ENCODE measurements at regions not wholly inside any gene's neighbourhood (a gene's known extent, or its start where the extent isn't known, plus 50 kb on each side); places are given as distances from the start of the nearest gene placed in this dataset.

DNA sequence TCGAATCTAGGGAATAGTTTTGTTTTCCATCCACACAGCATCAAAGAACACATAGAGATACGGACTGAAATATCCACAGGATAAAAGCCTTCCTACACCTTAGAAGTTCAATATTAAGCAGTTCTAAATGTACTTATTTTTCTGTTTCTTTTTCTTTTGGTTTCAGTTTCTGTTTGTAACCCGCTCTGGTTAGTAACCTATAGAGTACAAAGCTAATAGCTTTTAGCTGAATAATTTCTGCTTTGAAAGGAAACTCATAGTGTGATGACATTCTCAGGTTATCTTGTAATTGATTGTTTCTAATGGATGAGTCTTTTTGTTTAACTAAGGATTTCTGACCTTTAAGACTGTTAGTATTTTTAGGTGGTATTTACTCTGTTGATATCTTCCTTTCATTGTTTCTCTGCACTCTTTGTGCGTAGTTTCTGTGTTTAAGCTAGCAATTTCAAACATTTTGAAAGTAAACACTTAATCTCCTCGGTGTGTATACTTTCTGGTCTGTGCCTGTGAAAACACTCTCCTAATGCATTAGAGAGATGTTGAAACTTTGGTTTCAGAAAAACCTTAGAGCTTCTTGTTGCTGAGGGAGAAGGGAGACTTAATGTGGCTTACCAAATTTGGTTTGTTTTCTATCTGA is 385.5 kb downstream of the HDGFL1 start:
- TF ChIP-seq GATA3 (IDR thresholded peaks at IDR 0.05; ENCODE audit: low read depth, low read length) (no peak), GATA2 (IDR thresholded peaks at IDR 0.05; ENCODE audit: low read depth, low read length) (no peak)

DNA sequence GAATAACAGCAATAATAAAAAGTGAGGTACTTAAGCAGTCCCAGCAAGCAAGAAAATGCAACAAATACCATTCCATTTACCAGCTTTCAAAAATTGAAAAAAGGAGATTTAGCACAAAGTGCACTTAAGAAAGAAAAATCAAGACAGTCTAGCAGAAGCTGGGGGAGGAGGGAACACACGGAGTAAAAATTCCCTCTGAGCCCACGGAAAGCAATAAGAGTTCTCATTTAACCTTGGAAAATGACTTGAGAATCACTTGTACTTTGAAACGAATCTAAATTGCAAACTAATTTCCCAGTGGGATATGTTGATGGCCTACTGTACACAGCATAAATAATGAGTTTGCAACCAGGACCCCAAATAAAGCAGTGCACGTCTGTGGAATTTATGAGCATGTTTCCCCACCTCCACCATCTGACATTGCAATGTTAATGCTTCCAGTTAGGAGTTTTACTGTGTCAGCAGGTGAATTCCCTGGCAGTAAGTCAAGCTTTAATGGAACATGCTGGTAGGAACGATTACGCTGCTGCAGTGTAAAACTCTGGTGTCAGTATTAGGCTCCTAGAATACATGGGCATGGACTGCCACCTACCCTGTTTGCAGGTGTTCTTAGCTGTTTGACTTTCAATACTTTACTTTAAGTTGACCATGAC is 386.8 kb downstream of the HDGFL1 start:
- TF ChIP-seq GATA3 (IDR thresholded peaks at IDR 0.05; ENCODE audit: low read depth, low read length) (no peak), GATA2 (IDR thresholded peaks at IDR 0.05; ENCODE audit: low read depth, low read length) (no peak)

GRCh38 chr6:22958677-22959076 is 389.3 kb downstream of the HDGFL1 start:
- TF ChIP-seq GATA2 (IDR thresholded peaks at IDR 0.05; ENCODE audit: low read depth, low read length) (no peak), GATA3 (IDR thresholded peaks at IDR 0.05; ENCODE audit: low read depth, low read length) (no peak)

DNA sequence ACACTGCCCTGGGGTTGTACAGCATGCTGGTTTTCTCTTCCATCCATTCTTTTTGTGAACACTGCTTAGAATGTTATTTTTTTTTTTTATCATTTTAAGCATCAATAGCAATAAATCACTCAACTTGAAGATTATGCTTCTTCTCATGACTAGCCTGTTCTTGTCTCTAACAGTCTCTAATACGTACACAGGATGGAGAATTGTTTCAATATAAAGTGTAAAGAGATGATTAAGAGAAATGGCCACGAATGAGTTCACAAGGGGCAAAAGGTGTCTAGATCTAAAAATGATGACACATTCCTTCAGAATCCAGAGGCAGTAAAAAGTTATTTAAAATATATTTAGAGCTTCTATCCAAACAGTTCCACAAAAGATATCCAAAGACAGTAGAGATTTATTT is 390.2 kb downstream of the HDGFL1 start:
- no peak for TF ChIP-seq GATA2 (IDR thresholded peaks at IDR 0.05; ENCODE audit: low read depth, low read length)
- TF ChIP-seq GATA3 (IDR thresholded peaks at IDR 0.05; ENCODE audit: low read depth, low read length) = no peak

DNA sequence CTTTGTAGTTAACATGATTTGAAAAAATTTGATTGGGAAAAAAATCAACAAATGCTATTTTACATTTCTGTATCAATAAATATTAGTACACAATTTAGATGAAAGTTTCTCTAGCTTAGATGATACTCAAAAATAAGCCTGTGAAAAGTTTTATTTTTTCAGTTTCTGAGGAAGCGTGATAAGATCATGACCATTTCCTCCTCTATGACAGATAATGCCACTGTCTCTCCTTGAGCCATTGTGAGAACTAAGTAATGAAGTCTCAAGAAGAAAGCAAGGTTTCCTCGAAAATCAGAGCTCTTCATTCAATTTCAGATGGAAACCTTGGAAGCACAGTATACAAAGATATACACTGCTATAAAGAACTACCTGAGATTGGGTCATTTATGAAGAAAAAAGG is 395.0 kb downstream of the HDGFL1 start:
- TF ChIP-seq GATA3 (IDR thresholded peaks at IDR 0.05; ENCODE audit: low read depth, low read length) (no peak), GATA2 (IDR thresholded peaks at IDR 0.05; ENCODE audit: low read depth, low read length) (no peak)

- TF ChIP-seq GATA3 (IDR thresholded peaks at IDR 0.05; ENCODE audit: low read depth, low read length) = no peak
- TF ChIP-seq GATA2 (IDR thresholded peaks at IDR 0.05; ENCODE audit: low read depth, low read length) = no peak
Measured at GRCh38 chr6:22965889-22966288, 396.5 kb downstream of the HDGFL1 start.

DNA sequence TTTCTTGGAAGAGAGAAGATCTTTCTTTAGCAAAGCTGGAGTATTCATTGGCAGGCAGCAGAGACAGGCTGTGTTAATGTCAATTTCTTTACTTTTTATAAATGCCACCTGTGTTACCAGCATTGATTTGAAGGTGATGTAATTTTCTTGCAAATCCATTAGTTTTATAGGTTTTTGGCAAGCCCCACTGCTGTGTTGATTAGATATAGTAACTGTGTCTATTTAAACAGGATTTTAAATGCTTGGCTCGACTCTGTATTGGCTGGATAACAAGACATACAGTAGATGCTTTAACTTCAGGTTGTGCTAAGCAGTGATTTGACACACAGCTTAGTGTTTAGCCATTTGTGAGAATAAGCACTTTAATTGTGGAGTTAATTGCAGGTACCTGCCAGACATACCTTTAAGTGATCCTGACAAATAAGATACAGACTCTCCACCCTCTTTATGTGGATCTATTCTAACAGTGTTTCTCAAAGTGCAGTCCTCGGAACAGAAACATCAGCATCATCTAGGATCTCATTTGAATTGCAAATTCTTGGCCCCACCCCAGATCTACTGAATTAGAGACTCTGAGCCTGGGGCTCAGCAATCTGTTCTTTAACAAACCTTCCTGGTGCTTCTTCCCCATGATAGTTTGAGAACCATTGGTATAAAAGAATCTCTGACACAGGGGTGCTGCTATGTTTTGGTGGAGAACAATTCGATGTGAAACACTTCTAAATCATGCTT is 397.5 kb downstream of the HDGFL1 start:
- no peak for TF ChIP-seq GATA3 (IDR thresholded peaks at IDR 0.05; ENCODE audit: low read depth, low read length)

- no peak for TF ChIP-seq GATA3 (IDR thresholded peaks at IDR 0.05; ENCODE audit: low read depth, low read length)
- no peak for TF ChIP-seq GATA2 (IDR thresholded peaks at IDR 0.05; ENCODE audit: low read depth, low read length)
Measured at GRCh38 chr6:22970004-22970403, 400.6 kb downstream of the HDGFL1 start.

GRCh38 chr6:22972771-22973170 is 403.4 kb downstream of the HDGFL1 start:
- TF ChIP-seq GATA2 (IDR thresholded peaks at IDR 0.05; ENCODE audit: low read depth, low read length) (no peak), GATA3 (IDR thresholded peaks at IDR 0.05; ENCODE audit: low read depth, low read length) (no peak)

- TF ChIP-seq GATA2 (IDR thresholded peaks at IDR 0.05; ENCODE audit: low read depth, low read length) = no peak
- no peak for TF ChIP-seq GATA3 (IDR thresholded peaks at IDR 0.05; ENCODE audit: low read depth, low read length)
Measured at GRCh38 chr6:22975079-22975478, 405.7 kb downstream of the HDGFL1 start.

DNA sequence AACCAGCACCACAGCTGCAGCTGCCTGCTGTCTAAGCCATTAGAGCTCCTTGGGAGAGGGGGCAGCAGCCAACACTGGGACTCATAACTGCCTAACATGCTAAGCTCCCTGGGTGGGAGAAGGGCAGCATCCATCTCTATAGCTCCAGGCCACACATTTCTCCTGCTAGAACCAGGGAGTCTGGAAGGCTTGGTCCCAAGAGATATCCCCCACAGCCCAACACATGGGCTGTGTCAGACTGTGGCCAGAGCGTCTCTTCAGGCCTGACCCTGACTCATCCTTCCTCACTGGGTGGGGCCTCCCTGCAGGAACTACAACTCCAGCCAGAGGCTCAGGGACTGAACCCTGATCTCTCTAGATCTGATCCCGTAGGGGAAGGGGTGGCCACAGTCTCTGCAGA is 411.1 kb downstream of the HDGFL1 start:
- TF ChIP-seq GATA3 (IDR thresholded peaks at IDR 0.05; ENCODE audit: low read depth, low read length) (no peak), GATA2 (IDR thresholded peaks at IDR 0.05; ENCODE audit: low read depth, low read length) (no peak)

DNA sequence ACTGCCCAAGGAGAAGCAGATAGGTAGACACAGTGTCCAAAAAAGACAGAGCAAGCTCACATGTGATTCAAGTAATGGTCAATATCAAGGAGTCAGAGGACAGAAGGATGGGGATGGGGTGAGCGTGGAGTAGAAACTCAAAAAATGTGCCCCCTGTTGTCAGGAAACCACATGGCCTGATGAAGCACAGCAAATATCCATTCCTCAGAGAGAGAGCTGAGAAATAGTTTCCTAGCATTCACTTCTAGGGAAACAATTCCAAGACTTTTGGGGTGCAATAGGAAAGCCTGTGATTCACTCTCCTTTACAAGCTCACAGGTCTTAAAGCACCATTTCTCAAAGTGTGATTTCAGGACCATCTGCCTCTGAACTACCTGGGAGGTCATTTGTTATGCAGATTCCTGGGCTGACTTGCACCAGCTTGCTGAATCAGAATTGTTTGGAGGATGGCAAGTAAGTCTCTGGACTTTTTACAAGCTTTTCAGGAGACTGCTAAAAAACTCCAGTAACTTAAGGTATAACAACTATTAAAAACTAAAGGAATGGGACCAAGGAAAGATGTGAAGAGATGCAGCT is 432.8 kb downstream of the HDGFL1 start:
- no peak for TF ChIP-seq GATA2 (IDR thresholded peaks at IDR 0.05; ENCODE audit: low read depth, low read length)
- TF ChIP-seq GATA3 (IDR thresholded peaks at IDR 0.05; ENCODE audit: low read depth, low read length) = no peak

GRCh38 chr6:23003671-23004467 is 434.5 kb downstream of the HDGFL1 start:
- no peak; the same call in 1 of the 2 replicates for TF ChIP-seq GATA3 (IDR thresholded peaks at IDR 0.05; ENCODE audit: low read depth, low read length)
- TF ChIP-seq GATA2 (IDR thresholded peaks at IDR 0.05; ENCODE audit: low read depth, low read length) = peak; percentile 93

- TF ChIP-seq GATA2 (IDR thresholded peaks at IDR 0.05; ENCODE audit: low read depth, low read length) = no peak
- no peak for TF ChIP-seq GATA3 (IDR thresholded peaks at IDR 0.05; ENCODE audit: low read depth, low read length)
Measured at GRCh38 chr6:23006656-23007055, 437.3 kb downstream of the HDGFL1 start.
